ENCODE measurements at regions not wholly inside any gene's neighbourhood (a gene's known extent, or its start where the extent isn't known, plus 50 kb on each side); places are given as distances from the start of the nearest gene placed in this dataset.

GRCh38 chr18:28657961-28658360, 481.0 kb upstream of the CDH2 start:
- ChIA-PET CTCF (ENCODE audit: partially characterized antibody) (no interaction called here), POLR2A (ENCODE audit: partially characterized antibody) (no interaction called here)
- H2BK12ac ChIP-seq (ENCODE audit: low read depth, low read length) = no peak overlapping the region
- no peak overlapping the region for H2AK5ac ChIP-seq (ENCODE audit: low read depth, low read length)
- no peaks in the 10 kb centered on the region for H3K27me3 ChIP-seq (replicated peaks in 1 of 4; ENCODE audit: control insufficient read depth in 3 of 4, extremely low read depth in 1 of 4, insufficient read depth in 3 of 4, low read length in 3 of 4)
- no peak overlapping the region for H3K14ac ChIP-seq (ENCODE audit: insufficient read length)
- FAIRE-seq (no peak), DNase-seq (ENCODE audit: low read depth in 1 of 2, low spot score in 2 of 2) (no peak)
- no peak overlapping the region for H3K18ac ChIP-seq (ENCODE audit: extremely low read depth, low read length)
- H3K36me3 ChIP-seq (ENCODE audit: control insufficient read depth in 2 of 4, insufficient read depth in 4 of 4, low read length in 3 of 4) = no peaks in the 10 kb centered on the region
- no peak overlapping the region for H3K9ac ChIP-seq (replicated peaks in 1 of 4; ENCODE audit: extremely low read depth in 1 of 4, low read depth in 3 of 4, low read length in 3 of 4)
- H3K27ac ChIP-seq (ENCODE audit: low read depth, low read length) = no peak overlapping the region
- no peaks in the 10 kb centered on the region for H3K9me3 ChIP-seq (ENCODE audit: insufficient read depth in 2 of 2, low read depth in 1 of 2, low read length in 1 of 2)
- no peak overlapping the region for H2BK5ac ChIP-seq (ENCODE audit: low read depth, low read length)
- no peak overlapping the region for H4K91ac ChIP-seq (replicated peaks; ENCODE audit: insufficient read length, low read length)
- H3K79me2 ChIP-seq (ENCODE audit: control insufficient read depth in 1 of 2, insufficient read depth in 2 of 2, low read length in 2 of 2) = no peaks in the 10 kb centered on the region
- no peaks in the 10 kb centered on the region for H3K4me1 ChIP-seq (replicated peaks in 1 of 4; ENCODE audit: control insufficient read depth in 3 of 4, insufficient read depth in 4 of 4, low read length in 3 of 4)
- no peaks in the 10 kb centered on the region for H3K23me2 ChIP-seq (ENCODE audit: low read depth, low read length)
- no peak overlapping the region for H4K8ac ChIP-seq (ENCODE audit: extremely low read depth, insufficient read depth, low read length)
- no peak overlapping the region for H2BK20ac ChIP-seq (ENCODE audit: low read length)
- H3K4ac ChIP-seq (replicated peaks; ENCODE audit: insufficient read length, low read depth, low read length) = no peak overlapping the region
- H2AFZ ChIP-seq (ENCODE audit: low read length) = no peak overlapping the region
- no peak overlapping the region for H3K4me3 ChIP-seq (ENCODE audit: extremely low read depth in 1 of 4, insufficient read depth in 2 of 4, low read depth in 3 of 4, low read length in 4 of 4)
- H2BK120ac ChIP-seq (replicated peaks; ENCODE audit: low read depth, low read length) = no peak overlapping the region
- no peak overlapping the region for H2BK15ac ChIP-seq (ENCODE audit: low read length)
- no peaks in the 10 kb centered on the region for H4K20me1 ChIP-seq (replicated peaks in 1 of 2; ENCODE audit: control insufficient read depth in 1 of 2, insufficient read depth in 2 of 2, low read length in 2 of 2)
- 88% methylated on average over 1 of the region's 1 CpG; no CpG with 5 or more reads in 1 of the 2 experiments for WGBS, 2 experiments (ENCODE audit: extremely low coverage in 1 of 2, insufficient coverage in 1 of 2, insufficient read length in 1 of 2, insufficient replicate concordance in 2 of 2, low coverage in 1 of 2, low lambda C conversion rate in 2 of 2, missing lambda C conversion rate in 1 of 2)
- H3K79me1 ChIP-seq (ENCODE audit: low read depth, low read length) = no peaks in the 10 kb centered on the region
- no peak overlapping the region for H3K4me2 ChIP-seq (ENCODE audit: insufficient read depth in 1 of 2, low read depth in 2 of 2, low read length in 2 of 2)
- no peak for TF ChIP-seq SIN3A (conservative IDR thresholded peaks at IDR 0.05 in 1 of 2, IDR thresholded peaks at IDR 0.05 in 1 of 2; ENCODE audit: low read depth in 1 of 2, low read length in 2 of 2)
- TF ChIP-seq SUZ12 (IDR thresholded peaks at IDR 0.05; ENCODE audit: low read length) = no peak
- TF ChIP-seq, protein P1, sequence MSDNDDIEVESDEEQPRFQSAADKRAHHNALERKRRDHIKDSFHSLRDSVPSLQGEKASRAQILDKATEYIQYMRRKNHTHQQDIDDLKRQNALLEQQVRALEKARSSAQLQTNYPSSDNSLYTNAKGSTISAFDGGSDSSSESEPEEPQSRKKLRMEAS (IDR thresholded peaks at IDR 0.05) = no peak
- no peak for TF ChIP-seq USF2 (IDR thresholded peaks at IDR 0.05; ENCODE audit: low read length)
- TF ChIP-seq CHD1 (IDR thresholded peaks at IDR 0.05; ENCODE audit: low read depth, low read length) = no peak
- no peak for TF ChIP-seq SP2 (IDR thresholded peaks at IDR 0.05; ENCODE audit: low read length)
- no peak for TF ChIP-seq RXRA (IDR thresholded peaks at IDR 0.05; ENCODE audit: insufficient read depth, low read depth, low read length)
- TF ChIP-seq SP1 (IDR thresholded peaks at IDR 0.05; ENCODE audit: low read depth, low read length) = no peak
- no peak for TF ChIP-seq EGR1 (IDR thresholded peaks at IDR 0.05; ENCODE audit: borderline replicate concordance, low read depth, low read length)
- no peak for TF ChIP-seq CEBPB (IDR thresholded peaks at IDR 0.05; ENCODE audit: low read depth, low read length)
- H3K23ac ChIP-seq (ENCODE audit: insufficient read length) = no peak overlapping the region
- H4K5ac ChIP-seq (ENCODE audit: insufficient read length, low read depth, low read length) = no peak overlapping the region
- H3K56ac ChIP-seq (replicated peaks; ENCODE audit: insufficient read length, low read depth, low read length) = no peak overlapping the region
